ENCODE measurements at regions not wholly inside any gene's neighbourhood (a gene's known extent, or its start where the extent isn't known, plus 50 kb on each side); places are given as distances from the start of the nearest gene placed in this dataset.
"Not testable (repeated sequence)": the region's sequence is repeated elsewhere in the genome, so short reads cannot be mapped to it uniquely, and the experiment has no call there.

DNA sequence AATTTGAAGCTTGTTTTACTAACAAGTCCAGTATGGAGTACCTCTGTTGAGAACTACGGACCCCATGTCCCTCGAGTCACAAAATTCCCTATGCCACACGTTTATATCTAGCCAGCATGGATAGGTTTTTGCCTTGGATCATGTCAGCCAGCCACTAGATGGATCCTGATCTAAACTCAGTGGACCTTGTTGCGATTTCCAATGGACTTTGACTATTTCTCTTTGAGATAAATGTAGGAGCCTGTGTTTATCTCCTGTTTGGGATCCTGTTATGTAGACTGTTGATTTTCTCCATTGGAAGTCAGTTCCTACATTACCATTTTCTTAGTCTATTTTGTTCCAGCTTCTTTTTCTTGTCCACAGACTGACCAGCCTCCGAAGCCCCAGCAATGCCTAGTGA, 127.1 kb upstream of the BMAL1 start:
- TF ChIP-seq, protein P1, sequence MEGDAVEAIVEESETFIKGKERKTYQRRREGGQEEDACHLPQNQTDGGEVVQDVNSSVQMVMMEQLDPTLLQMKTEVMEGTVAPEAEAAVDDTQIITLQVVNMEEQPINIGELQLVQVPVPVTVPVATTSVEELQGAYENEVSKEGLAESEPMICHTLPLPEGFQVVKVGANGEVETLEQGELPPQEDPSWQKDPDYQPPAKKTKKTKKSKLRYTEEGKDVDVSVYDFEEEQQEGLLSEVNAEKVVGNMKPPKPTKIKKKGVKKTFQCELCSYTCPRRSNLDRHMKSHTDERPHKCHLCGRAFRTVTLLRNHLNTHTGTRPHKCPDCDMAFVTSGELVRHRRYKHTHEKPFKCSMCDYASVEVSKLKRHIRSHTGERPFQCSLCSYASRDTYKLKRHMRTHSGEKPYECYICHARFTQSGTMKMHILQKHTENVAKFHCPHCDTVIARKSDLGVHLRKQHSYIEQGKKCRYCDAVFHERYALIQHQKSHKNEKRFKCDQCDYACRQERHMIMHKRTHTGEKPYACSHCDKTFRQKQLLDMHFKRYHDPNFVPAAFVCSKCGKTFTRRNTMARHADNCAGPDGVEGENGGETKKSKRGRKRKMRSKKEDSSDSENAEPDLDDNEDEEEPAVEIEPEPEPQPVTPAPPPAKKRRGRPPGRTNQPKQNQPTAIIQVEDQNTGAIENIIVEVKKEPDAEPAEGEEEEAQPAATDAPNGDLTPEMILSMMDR (IDR thresholded peaks at IDR 0.05), result no peak
- TF ChIP-seq POLR2A (IDR thresholded peaks at IDR 0.05), result no peak
- no peaks in the 10 kb centered on the region for H3K27me3 ChIP-seq
- no peak overlapping the region for H3K4me3 ChIP-seq
- 89 to 93% methylated on average over 5 of the region's 5 CpGs for WGBS, 2 donors
- H3K4me1 ChIP-seq, result no peaks in the 10 kb centered on the region
- no peaks in the 10 kb centered on the region for H3K36me3 ChIP-seq (ENCODE audit: low read depth, missing control alignments)
- no peak overlapping the region for H3K27ac ChIP-seq
- DNase-seq, result no peak
- intact Hi-C loops (cut with DNase I; ENCODE audit: low total_unique reads), result no loop called here
- H3K9me3 ChIP-seq, result no peaks in the 10 kb centered on the region

DNA sequence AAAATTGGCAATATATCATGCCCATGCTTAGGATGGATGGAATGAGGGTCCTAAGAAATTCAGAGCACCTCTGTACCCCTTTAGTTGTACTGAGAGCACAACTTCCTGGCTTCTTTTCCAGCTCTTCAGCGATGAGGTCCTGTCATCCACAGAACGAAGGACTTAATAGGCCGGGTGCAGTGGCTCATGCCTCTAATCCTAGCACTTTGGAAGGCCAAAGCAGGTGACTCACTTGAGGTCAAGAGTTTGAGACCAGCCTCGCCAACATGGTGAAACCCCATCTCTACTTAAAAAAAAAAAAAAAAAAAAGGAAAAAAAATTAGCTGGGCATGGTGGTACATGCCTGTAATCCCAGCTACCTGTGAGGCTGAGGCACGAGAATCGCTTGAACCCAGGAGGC, 125.3 kb upstream of the BMAL1 start:
- Histone ChIP-seq H3K4me3 (no peak overlapping the region), H3K9me3 (no peaks in the 10 kb centered on the region), H3K36me3 (ENCODE audit: low read depth, missing control alignments) (no peaks in the 10 kb centered on the region), H3K27ac (no peak overlapping the region), H3K27me3 (no peaks in the 10 kb centered on the region), H3K4me1 (no peaks in the 10 kb centered on the region)
- no peak for DNase-seq
- WGBS, 2 donors, result 83 to 85% methylated on average over 6 of the region's 6 CpGs
- intact Hi-C loops (cut with DNase I; ENCODE audit: low total_unique reads), result no loop called here
- TF ChIP-seq, protein P1 (IDR thresholded peaks at IDR 0.05), result no peak
- no peak for TF ChIP-seq POLR2A (IDR thresholded peaks at IDR 0.05)

DNA sequence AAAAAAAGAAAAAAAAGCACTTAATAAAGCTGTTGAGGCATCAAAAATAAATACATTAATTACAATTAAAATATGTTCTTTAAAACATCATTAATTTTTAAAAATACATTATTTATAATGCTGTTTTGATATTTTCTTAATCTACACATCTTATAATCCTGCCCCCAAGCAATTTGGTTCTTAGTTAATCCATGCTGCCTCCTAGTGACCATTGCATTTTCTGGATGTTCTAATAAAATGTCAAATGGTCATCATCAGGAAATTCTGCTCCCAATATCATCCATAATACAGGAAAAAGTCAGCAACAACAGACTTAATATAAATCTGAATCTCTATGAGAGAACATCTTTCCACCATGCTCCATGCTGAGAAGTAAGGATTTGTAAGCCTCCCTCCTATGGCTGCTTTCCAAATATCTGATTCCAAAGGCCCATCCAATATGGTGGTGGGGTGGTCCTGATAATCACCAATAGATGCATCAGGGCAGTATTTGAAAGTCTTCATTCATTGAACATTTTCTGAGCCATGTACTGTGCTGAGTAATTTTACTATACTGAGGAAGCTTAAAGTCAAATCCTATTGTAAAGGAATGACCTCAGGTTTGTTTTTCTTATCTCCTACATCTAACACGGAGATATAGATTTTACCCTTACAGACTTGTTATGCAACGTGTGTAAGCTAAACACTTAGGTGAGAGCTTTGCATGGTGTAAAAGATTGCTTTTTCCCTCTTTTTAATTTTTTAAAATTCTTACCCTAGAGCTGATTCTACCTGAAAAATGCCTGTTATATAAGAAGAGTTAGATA, 124.7 kb upstream of the BMAL1 start:
- H3K9me3 ChIP-seq, result no peaks in the 10 kb centered on the region
- H3K27ac ChIP-seq, result no peak overlapping the region
- H3K4me3 ChIP-seq, result no peak overlapping the region
- no peaks in the 10 kb centered on the region for H3K27me3 ChIP-seq
- DNase-seq, result no peak
- H3K4me1 ChIP-seq, result no peaks in the 10 kb centered on the region
- intact Hi-C loops (cut with DNase I; ENCODE audit: low total_unique reads), result no loop called here
- WGBS, 2 donors, result 56 to 60% methylated on average over 2 of the region's 2 CpGs
- no peak for TF ChIP-seq POLR2A (IDR thresholded peaks at IDR 0.05)
- TF ChIP-seq, protein P1 (IDR thresholded peaks at IDR 0.05), result peak in 1 of 3 experiments; percentile 39
- no peaks in the 10 kb centered on the region for H3K36me3 ChIP-seq (ENCODE audit: low read depth, missing control alignments)

GRCh38 chr11:13154374-13154773, 123.2 kb upstream of the BMAL1 start:
- DNase-seq; H3K27ac ChIP-seq; H3K27me3 ChIP-seq; H3K4me3 ChIP-seq; H3K36me3 ChIP-seq (ENCODE audit: low read depth, missing control alignments); H3K4me1 ChIP-seq; intact Hi-C loops (cut with DNase I; ENCODE audit: low total_unique reads); H3K9me3 ChIP-seq: not testable (repeated sequence)
- 75 to 88% methylated on average over 1 of the region's 1 CpG for WGBS, 2 donors

DNA sequence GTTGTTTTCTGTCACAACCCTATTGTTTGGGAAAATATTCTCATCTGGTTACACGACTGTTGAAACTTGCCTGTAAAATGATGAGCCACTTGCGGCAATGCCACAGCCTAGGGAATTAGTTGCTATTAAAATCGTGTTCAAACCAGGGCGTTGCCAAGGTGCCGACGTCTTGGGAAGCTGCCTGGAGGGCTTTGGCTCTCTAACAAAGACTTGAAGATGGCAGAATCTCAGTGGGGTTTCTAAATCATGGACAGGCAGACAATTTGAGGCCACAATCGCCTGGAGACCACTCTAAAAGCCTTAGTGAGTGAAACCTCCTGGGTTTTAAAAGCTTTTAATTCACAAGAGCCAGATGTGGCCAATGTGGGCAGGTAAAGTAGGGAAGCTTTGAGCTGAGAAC, 117.2 kb upstream of the BMAL1 start:
- no peaks in the 10 kb centered on the region for H3K9me3 ChIP-seq
- intact Hi-C loops (cut with DNase I; ENCODE audit: low total_unique reads), result no loop called here
- H3K4me3 ChIP-seq, result no peak overlapping the region
- no peaks in the 10 kb centered on the region for H3K4me1 ChIP-seq
- DNase-seq, result no peak
- H3K36me3 ChIP-seq (ENCODE audit: low read depth, missing control alignments), result no peaks in the 10 kb centered on the region
- H3K27ac ChIP-seq, result no peak overlapping the region
- TF ChIP-seq POLR2A (IDR thresholded peaks at IDR 0.05), result no peak
- TF ChIP-seq, protein P1 (IDR thresholded peaks at IDR 0.05), result no peak
- WGBS, 2 donors, result 79 to 84% methylated on average over 7 of the region's 7 CpGs
- H3K27me3 ChIP-seq, result no peaks in the 10 kb centered on the region
